Embryonic facial prominence (tissue), 1 donor: ENCODE measurements at regions not wholly inside any gene's neighbourhood (a gene's known extent, or its start where the extent isn't known, plus 50 kb on each side); places are given as distances from the start of the nearest gene placed in this dataset.

Experiments
- DNase-seq: peaks from one replicate; pipeline ENCODE4 v3.0.0-alpha.2; 2016; ENCODE audit errors: extremely low spot score

DNA sequence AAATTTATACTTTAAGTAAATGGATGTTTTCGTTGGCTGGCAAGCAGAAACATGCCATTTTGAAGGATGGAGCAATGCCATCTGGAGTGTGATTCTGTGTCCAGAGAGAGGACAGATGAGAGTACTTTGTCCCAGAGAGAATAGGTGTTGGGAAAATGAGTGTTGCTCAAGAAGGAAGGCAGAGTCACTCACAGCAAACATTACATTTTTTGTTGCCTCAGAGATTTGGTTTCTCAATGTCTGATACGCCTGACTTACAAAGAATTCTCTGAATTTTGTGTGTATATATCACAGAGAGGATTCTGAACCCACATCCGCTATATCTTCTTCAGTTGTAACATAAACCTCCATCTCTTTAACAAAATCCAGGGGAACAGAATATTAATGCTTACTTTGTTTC lies 102.8 kb upstream of the PCDH18 start:
- no peak for DNase-seq

DNA sequence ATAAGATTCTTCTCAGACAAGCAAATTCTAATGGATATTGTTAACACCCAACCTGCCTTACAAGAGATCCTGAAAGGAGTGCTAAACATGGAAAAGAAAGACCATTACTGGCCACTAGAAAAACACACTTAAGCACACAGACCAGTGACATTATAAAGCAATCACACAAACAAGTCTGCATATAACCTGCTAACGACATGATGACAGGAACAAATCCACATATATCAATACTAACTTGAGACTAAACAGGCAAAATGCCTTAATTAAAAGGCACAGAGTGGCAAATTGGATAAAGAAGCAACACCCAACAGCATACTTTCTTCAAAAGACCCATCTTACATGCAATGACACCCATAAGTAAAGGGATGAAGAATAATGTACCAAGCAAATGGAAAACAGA lies 100.5 kb upstream of the PCDH18 start:
- no peak for DNase-seq

- no peak for DNase-seq
These were observed 99.3 kb upstream of the PCDH18 start for GRCh38 chr4:137631605-137632004.

DNA sequence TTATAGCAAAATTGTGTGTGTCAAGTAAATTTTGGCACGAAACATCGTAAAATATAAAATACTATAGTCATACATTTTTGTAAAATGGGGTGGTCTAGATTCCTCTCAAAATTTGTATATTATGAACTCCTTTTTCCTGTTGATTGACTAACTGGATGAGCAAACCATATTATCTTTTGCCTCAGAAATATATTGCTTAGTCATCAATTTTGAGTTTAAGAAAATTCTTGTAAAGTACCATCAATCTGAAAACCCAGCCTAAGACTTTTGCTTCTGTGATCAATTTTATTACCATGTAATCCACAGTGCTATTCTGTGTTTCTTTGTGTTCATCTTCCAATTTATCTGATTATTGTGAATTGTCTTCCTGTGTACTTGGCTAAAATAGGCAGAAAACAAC lies 98.0 kb upstream of the PCDH18 start:
- DNase-seq = no peak

- no peak for DNase-seq
These were observed 95.6 kb upstream of the PCDH18 start for GRCh38 chr4:137627739-137628460.

DNA sequence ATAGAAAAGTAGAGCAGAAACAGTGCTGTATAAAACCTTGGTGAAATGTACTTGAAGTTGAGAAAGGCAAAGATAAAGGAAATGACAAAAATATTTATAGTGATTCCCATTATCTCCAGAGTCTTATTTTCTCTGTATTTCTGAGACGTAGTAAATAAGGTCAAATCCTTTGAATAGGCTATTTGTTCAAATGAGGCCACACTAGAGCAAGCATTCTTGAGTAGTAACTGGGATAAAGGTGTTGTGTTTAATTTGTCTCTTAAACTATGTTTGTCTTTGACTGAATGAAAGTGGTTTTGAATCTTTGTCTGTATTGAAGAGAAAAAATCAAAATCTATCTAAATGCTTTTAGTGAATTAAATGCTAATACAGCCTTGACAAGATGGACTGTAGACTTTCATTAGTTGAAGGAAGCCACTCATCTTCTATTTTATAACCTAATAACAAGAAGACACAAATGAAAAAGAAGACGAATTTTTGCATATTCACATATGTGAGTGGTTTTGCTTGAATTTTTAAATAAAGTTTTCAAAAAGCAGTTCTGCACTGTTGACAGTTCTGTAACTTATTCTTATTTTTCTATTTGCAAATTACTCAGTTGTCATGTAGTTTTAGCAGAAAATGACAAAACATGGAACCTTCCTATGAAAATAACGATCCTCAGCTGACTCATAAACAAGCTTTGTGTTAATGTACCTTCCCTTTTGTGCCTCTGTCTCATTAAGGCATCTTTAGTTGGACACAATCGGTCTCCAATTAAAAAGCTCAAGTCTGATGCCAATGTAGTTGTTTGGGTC lies 94.8 kb upstream of the PCDH18 start:
- DNase-seq = no peak

DNA sequence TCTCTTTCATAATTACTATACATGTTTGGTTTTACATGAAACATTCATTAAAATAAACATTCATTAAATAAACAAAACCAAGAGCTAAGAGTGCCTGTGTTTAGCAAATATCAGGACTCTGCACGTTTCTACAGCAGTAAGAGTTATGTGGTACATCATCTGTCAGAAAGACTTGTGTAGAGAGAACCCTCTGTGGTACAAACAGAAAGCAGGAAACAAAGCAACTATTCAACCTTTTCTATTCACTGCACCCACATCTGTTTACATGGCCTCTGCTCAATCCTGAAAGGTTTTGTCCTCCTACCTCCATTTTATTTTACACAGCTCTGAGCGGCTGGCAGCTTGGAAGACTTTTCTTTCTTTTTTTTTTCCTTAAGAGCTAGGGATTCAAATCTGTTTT lies 90.7 kb upstream of the PCDH18 start:
- DNase-seq = no peak

DNA sequence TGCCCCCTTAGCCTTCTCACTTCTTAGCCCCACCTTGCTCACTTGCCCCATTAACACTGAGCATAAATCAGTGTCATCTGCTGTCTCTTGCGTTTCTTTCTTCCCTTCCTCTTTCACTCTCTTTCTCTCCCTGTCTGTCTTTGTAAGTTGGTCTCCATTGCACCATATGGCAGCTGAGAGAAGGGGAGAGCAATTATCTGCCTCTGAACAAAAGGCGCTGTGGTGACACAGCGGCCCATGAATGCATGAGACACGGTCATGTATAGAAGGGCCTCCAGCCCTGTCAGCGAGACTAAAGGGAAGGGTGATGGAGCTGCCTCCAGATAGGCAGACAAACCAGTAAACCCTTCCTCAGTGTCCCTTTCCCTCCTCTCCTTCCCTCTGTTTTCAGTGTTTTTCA lies 88.8 kb upstream of the PCDH18 start:
- no peak for DNase-seq

- no peak for DNase-seq
These were observed 82.2 kb upstream of the PCDH18 start for GRCh38 chr4:137614491-137614890.

DNA sequence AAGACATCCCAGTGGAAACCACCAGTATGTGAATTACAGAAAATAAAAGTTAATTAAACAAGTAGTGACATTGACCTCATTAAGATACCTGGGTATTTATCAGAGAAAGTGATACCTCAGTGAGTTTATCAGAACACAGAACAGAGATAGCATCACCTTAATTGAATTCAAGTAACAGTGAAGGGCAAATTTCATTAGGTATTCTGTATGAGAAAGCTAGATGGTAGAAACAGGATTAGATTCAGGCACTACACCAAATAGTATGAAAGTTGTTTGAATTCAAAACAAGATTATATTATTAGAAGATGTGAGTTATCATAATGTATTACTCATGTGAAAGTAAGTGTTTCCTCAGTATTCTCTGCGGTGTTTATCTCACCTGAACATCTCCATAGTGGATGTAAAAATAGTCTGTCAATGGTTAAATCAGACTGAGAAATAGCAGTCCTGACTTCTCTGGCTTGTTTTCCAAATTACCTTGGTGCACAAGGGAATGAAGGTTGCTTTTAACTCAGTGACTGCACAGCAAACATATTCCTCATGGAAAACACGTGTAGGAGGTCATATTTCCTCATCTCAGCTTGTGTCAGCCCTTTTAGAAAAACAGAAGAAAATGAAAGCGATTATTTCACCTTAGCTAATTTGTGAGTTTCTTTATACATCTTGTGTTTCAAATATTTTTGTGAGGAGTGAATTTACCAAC lies 79.9 kb upstream of the PCDH18 start:
- DNase-seq = no peak

DNA sequence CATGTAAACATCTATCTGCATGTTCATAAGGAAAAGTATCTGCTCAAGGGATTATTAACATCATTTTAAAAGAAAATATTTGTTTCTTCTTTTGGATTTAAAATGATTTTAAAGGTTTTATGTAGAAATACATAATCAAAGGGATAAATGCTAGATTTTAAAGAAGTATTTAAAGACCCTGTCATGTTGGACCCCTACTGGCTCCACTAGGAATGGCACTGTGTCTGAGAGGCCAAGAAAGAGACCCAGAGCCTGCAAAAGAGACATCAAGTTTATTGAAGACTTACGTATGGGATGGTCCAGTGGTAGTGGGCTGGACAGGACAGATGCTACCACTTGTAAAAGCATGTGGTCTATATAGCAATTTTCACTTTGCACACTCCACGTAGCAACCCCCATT lies 78.7 kb upstream of the PCDH18 start:
- DNase-seq = no peak

- peak; percentile 78 for DNase-seq
These were observed 77.6 kb upstream of the PCDH18 start for GRCh38 chr4:137609718-137610430.

DNA sequence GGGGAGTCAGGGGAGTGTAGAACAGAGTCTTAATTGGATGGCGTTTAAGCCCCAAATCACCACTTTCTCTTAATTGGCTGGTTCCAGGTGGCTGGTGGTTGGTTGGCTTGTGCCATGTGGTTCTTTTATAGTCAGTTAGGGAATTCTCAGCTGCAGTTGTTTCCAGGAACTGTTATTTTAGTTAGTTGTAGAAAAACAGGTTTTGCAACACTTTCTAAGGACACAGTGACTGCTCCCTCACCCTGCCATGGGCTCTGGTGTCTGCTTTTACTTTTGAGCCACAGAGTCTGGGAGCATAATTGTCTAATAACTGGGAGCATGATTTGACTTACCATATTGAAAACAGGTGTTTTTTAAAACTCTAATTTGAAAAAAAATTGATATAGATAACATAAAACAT lies 75.8 kb upstream of the PCDH18 start:
- no peak for DNase-seq

DNA sequence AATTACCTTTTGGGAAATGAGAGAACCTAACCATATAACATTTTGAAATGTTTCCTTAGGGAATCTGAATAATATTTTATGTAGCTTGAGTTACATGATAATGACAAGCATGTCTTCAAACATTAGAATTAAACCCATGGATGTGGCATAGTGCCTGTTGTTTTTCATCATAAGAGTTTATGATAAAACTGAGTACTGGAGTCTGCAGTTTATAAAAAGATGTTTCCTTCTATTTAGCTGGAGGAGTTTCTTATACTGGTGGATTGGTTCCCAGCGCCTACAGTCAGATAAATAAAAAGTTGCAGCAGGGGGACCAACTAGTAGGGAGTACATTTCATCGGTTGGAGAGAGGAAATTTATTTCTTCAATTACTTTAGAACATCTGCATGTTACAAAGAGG lies 70.1 kb upstream of the PCDH18 start:
- no peak for DNase-seq

GRCh38 chr4:137601934-137602333 lies 69.6 kb upstream of the PCDH18 start:
- no peak for DNase-seq

GRCh38 chr4:137599734-137600133 lies 67.4 kb upstream of the PCDH18 start:
- DNase-seq = no peak

DNA sequence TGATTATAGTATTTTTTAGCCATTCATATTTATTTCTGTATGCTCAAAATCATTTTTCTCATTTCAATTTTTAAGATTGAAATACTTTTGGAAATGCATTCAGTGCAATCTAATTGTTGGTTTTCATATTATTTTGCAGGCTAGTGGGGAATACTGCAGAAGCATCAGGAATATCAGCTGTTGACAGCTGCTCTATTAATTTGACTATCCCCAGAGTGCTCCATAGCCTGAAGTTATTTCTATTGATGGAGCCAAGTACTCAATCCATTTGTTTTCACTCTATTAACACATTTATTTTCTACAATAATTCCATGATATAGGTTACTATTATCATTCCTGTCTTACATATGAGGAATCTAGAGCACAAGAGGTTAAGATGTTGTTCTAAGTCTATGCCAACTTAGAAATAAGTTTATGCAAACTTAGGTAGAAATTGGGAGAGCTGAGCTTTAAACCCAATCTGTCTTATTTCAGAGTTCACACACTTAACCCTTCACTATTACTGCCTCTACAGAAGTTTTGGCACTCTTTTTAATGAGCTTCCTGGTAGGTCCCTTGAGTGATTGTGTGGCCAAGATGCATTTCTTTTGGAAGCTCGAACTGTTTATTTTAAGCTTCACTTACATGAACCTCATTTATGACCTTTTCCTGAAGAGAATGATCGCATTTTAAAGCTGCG lies 65.6 kb upstream of the PCDH18 start:
- no peak for DNase-seq

DNA sequence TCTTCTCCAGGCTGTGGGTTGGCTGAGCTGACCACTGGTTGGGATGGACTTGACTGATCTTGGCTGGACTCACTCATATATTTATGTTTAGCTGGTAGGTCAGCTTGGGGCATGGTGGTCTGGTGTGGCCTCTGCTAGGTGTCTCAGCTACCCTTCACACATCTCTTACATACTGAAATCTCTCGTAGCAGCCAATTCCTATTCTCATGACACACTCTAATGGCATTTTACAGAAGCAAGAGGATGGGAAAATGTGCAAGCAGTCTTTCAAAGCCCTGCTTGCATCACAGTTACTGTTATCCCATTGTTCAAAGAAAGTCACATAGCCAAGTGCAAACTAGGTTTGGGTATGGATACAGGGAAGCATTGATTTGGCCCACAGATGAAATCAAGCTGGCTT lies 55.5 kb upstream of the PCDH18 start:
- no peak for DNase-seq

GRCh38 chr4:137583671-137584070 lies 51.4 kb upstream of the PCDH18 start:
- no peak for DNase-seq
